ENCODE measurements at regions not wholly inside any gene's neighbourhood (a gene's known extent, or its start where the extent isn't known, plus 50 kb on each side); places are given as distances from the start of the nearest gene placed in this dataset.
"Not testable (repeated sequence)": the region's sequence is repeated elsewhere in the genome, so short reads cannot be mapped to it uniquely, and the experiment has no call there.

DNA sequence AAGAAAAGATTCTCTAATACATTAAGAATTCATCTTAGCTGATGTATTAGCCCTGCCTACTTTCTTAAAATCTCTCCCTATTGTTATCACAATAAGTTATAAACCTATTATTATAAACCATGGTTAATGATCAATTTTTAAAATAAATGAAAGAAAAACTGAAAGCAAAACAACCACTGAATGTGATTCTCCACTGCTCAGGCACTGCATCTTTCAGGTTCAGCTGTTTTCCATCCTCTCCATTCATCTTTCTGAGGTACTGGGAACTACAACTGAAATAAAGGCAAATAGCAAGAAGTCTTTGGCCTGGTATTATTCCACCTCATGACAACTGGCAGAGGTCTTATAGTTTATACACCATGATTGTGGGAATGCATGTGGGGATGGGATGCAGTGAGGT, 798.9 kb upstream of the AADAT start:
- no peaks in the 10 kb centered on the region for H3K4me1 ChIP-seq (ENCODE audit: control insufficient read depth in 2 of 2, insufficient read depth in 2 of 2, low read length in 2 of 2)
- H3K36me3 ChIP-seq (ENCODE audit: control insufficient read depth in 2 of 2, insufficient read depth in 2 of 2, low read length in 2 of 2), result no peaks in the 10 kb centered on the region
- no peaks in the 10 kb centered on the region for H3K9me3 ChIP-seq (ENCODE audit: control insufficient read depth in 2 of 2, low read length in 2 of 2)
- H3K27ac ChIP-seq (ENCODE audit: low read depth in 2 of 2, low read length in 2 of 2), result no peak overlapping the region
- H3K9ac ChIP-seq (ENCODE audit: low read depth in 1 of 2, low read length in 2 of 2), result no peak overlapping the region
- no peaks in the 10 kb centered on the region for H3K27me3 ChIP-seq (ENCODE audit: control insufficient read depth in 2 of 2, insufficient read depth in 2 of 2, low read length in 2 of 2)
- H3K4me3 ChIP-seq (ENCODE audit: low read length in 2 of 2), result no peak overlapping the region

- H3K27me3 ChIP-seq (ENCODE audit: control insufficient read depth in 2 of 2, insufficient read depth in 2 of 2, low read length in 2 of 2), result no peaks in the 10 kb centered on the region
These were observed 797.6 kb upstream of the AADAT start for GRCh38 chr4:170887396-170887795.

GRCh38 chr4:170884969-170885570, 795.3 kb upstream of the AADAT start:
- H3K36me3 ChIP-seq (ENCODE audit: control insufficient read depth in 2 of 2, insufficient read depth in 2 of 2, low read length in 2 of 2), result no peaks in the 10 kb centered on the region
- H3K9ac ChIP-seq (ENCODE audit: low read depth in 1 of 2, low read length in 2 of 2), result no peak overlapping the region
- H3K4me3 ChIP-seq (ENCODE audit: low read length in 2 of 2), result no peak overlapping the region
- no peaks in the 10 kb centered on the region for H3K4me1 ChIP-seq (ENCODE audit: control insufficient read depth in 2 of 2, insufficient read depth in 2 of 2, low read length in 2 of 2)
- H3K9me3 ChIP-seq (ENCODE audit: control insufficient read depth in 2 of 2, low read length in 2 of 2), result no peaks in the 10 kb centered on the region
- no peaks in the 10 kb centered on the region for H3K27me3 ChIP-seq (ENCODE audit: control insufficient read depth in 2 of 2, insufficient read depth in 2 of 2, low read length in 2 of 2)
- H3K27ac ChIP-seq (ENCODE audit: low read depth in 2 of 2, low read length in 2 of 2), result no peak overlapping the region

More at GRCh38 chr4:170887396-170887795, 797.6 kb upstream of the AADAT start:
- Histone ChIP-seq H3K36me3 (ENCODE audit: control insufficient read depth in 2 of 2, insufficient read depth in 2 of 2, low read length in 2 of 2) (no peaks in the 10 kb centered on the region), H3K27ac (ENCODE audit: low read depth in 2 of 2, low read length in 2 of 2) (no peak overlapping the region), H3K9me3 (ENCODE audit: control insufficient read depth in 2 of 2, low read length in 2 of 2) (no peaks in the 10 kb centered on the region), H3K4me1 (ENCODE audit: control insufficient read depth in 2 of 2, insufficient read depth in 2 of 2, low read length in 2 of 2) (no peaks in the 10 kb centered on the region), H3K4me3 (ENCODE audit: low read length in 2 of 2) (no peak overlapping the region), H3K9ac (ENCODE audit: low read depth in 1 of 2, low read length in 2 of 2) (no peak overlapping the region)

- H3K36me3 ChIP-seq (ENCODE audit: control insufficient read depth in 2 of 2, insufficient read depth in 2 of 2, low read length in 2 of 2); H3K4me3 ChIP-seq (ENCODE audit: low read length in 2 of 2); H3K9ac ChIP-seq (ENCODE audit: low read depth in 1 of 2, low read length in 2 of 2); H3K27me3 ChIP-seq (ENCODE audit: control insufficient read depth in 2 of 2, insufficient read depth in 2 of 2, low read length in 2 of 2); H3K27ac ChIP-seq (ENCODE audit: low read depth in 2 of 2, low read length in 2 of 2); H3K9me3 ChIP-seq (ENCODE audit: control insufficient read depth in 2 of 2, low read length in 2 of 2); H3K4me1 ChIP-seq (ENCODE audit: control insufficient read depth in 2 of 2, insufficient read depth in 2 of 2, low read length in 2 of 2): not testable (repeated sequence)
These were observed 791.9 kb upstream of the AADAT start for GRCh38 chr4:170881646-170882045.

- no peak overlapping the region for H3K9ac ChIP-seq (ENCODE audit: low read depth in 1 of 2, low read length in 2 of 2)
- no peak overlapping the region for H3K4me3 ChIP-seq (ENCODE audit: low read length in 2 of 2)
- H3K27ac ChIP-seq (ENCODE audit: low read depth in 2 of 2, low read length in 2 of 2), result no peak overlapping the region
- no peaks in the 10 kb centered on the region for H3K9me3 ChIP-seq (ENCODE audit: control insufficient read depth in 2 of 2, low read length in 2 of 2)
- H3K4me1 ChIP-seq (ENCODE audit: control insufficient read depth in 2 of 2, insufficient read depth in 2 of 2, low read length in 2 of 2), result no peaks in the 10 kb centered on the region
- H3K36me3 ChIP-seq (ENCODE audit: control insufficient read depth in 2 of 2, insufficient read depth in 2 of 2, low read length in 2 of 2), result no peaks in the 10 kb centered on the region
- H3K27me3 ChIP-seq (ENCODE audit: control insufficient read depth in 2 of 2, insufficient read depth in 2 of 2, low read length in 2 of 2), result no peaks in the 10 kb centered on the region
These were observed 786.1 kb upstream of the AADAT start for GRCh38 chr4:170875868-170876267.

- Histone ChIP-seq H3K27me3 (ENCODE audit: control insufficient read depth in 2 of 2, insufficient read depth in 2 of 2, low read length in 2 of 2) (no peaks in the 10 kb centered on the region), H3K4me1 (ENCODE audit: control insufficient read depth in 2 of 2, insufficient read depth in 2 of 2, low read length in 2 of 2) (no peaks in the 10 kb centered on the region), H3K4me3 (ENCODE audit: low read length in 2 of 2) (no peak overlapping the region), H3K27ac (ENCODE audit: low read depth in 2 of 2, low read length in 2 of 2) (no peak overlapping the region), H3K36me3 (ENCODE audit: control insufficient read depth in 2 of 2, insufficient read depth in 2 of 2, low read length in 2 of 2) (no peaks in the 10 kb centered on the region), H3K9me3 (ENCODE audit: control insufficient read depth in 2 of 2, low read length in 2 of 2) (no peaks in the 10 kb centered on the region), H3K9ac (ENCODE audit: low read depth in 1 of 2, low read length in 2 of 2) (no peak overlapping the region)
These were observed 783.0 kb upstream of the AADAT start for GRCh38 chr4:170872794-170873193.

DNA sequence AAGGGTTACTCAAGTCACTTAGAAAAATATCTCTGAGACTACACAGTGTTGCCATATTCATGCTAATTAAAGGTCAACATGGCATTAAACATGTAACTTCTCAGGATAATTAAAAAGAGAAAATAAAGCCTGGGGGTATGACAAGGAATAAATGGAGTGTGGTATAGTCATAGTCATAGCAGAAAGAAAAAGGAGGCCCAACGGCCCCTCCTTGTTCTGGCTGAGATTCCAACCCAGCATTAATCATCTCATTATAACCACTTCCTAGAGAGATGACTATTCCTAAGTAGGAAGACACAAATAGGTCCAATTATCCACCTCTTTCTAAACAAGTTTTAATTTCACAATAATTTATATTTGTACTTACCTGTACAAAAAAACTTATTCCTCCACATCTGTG, 778.4 kb upstream of the AADAT start:
- H3K36me3 ChIP-seq (ENCODE audit: control insufficient read depth in 2 of 2, insufficient read depth in 2 of 2, low read length in 2 of 2), result no peaks in the 10 kb centered on the region
- no peak overlapping the region for H3K4me3 ChIP-seq (ENCODE audit: low read length in 2 of 2)
- H3K9me3 ChIP-seq (ENCODE audit: control insufficient read depth in 2 of 2, low read length in 2 of 2), result no peaks in the 10 kb centered on the region
- H3K4me1 ChIP-seq (ENCODE audit: control insufficient read depth in 2 of 2, insufficient read depth in 2 of 2, low read length in 2 of 2), result no peaks in the 10 kb centered on the region
- H3K27me3 ChIP-seq (ENCODE audit: control insufficient read depth in 2 of 2, insufficient read depth in 2 of 2, low read length in 2 of 2), result no peaks in the 10 kb centered on the region
- H3K9ac ChIP-seq (ENCODE audit: low read depth in 1 of 2, low read length in 2 of 2), result no peak overlapping the region
- no peak overlapping the region for H3K27ac ChIP-seq (ENCODE audit: low read depth in 2 of 2, low read length in 2 of 2)

DNA sequence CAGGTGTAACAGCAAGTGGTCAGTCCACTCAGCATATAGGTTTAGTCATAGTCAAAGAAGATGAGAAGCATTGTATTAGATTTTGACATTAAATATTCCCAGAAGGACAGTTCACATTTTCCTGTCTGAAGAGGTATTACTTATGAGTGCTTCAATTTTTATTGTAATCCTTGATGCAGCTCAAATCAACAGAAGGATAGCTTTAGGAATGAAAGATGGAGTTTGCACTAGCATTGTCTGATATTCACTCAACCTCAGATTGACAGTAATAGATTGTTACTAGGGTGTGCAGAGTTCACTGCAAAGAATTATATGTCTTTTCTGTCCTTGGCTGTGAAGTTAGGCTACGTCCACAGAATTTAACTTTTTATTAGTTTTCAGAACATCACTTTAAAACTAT, 764.3 kb upstream of the AADAT start:
- Histone ChIP-seq H3K36me3 (ENCODE audit: control insufficient read depth in 2 of 2, insufficient read depth in 2 of 2, low read length in 2 of 2) (no peaks in the 10 kb centered on the region), H3K4me1 (ENCODE audit: control insufficient read depth in 2 of 2, insufficient read depth in 2 of 2, low read length in 2 of 2) (no peaks in the 10 kb centered on the region), H3K4me3 (ENCODE audit: low read length in 2 of 2) (no peak overlapping the region), H3K9ac (ENCODE audit: low read depth in 1 of 2, low read length in 2 of 2) (no peak overlapping the region), H3K27ac (ENCODE audit: low read depth in 2 of 2, low read length in 2 of 2) (no peak overlapping the region), H3K27me3 (ENCODE audit: control insufficient read depth in 2 of 2, insufficient read depth in 2 of 2, low read length in 2 of 2) (no peaks in the 10 kb centered on the region), H3K9me3 (ENCODE audit: control insufficient read depth in 2 of 2, low read length in 2 of 2) (no peaks in the 10 kb centered on the region)

- H3K27ac ChIP-seq (ENCODE audit: low read depth in 2 of 2, low read length in 2 of 2), result no peak overlapping the region
- H3K4me1 ChIP-seq (ENCODE audit: control insufficient read depth in 2 of 2, insufficient read depth in 2 of 2, low read length in 2 of 2), result no peaks in the 10 kb centered on the region
- no peaks in the 10 kb centered on the region for H3K9me3 ChIP-seq (ENCODE audit: control insufficient read depth in 2 of 2, low read length in 2 of 2)
- no peak overlapping the region for H3K9ac ChIP-seq (ENCODE audit: low read depth in 1 of 2, low read length in 2 of 2)
- H3K27me3 ChIP-seq (ENCODE audit: control insufficient read depth in 2 of 2, insufficient read depth in 2 of 2, low read length in 2 of 2), result no peaks in the 10 kb centered on the region
- no peak overlapping the region for H3K4me3 ChIP-seq (ENCODE audit: low read length in 2 of 2)
- no peaks in the 10 kb centered on the region for H3K36me3 ChIP-seq (ENCODE audit: control insufficient read depth in 2 of 2, insufficient read depth in 2 of 2, low read length in 2 of 2)
These were observed 763.8 kb upstream of the AADAT start for GRCh38 chr4:170853422-170854021.

- H3K27me3 ChIP-seq (ENCODE audit: control insufficient read depth in 2 of 2, insufficient read depth in 2 of 2, low read length in 2 of 2), result no peaks in the 10 kb centered on the region
- no peak overlapping the region for H3K4me3 ChIP-seq (ENCODE audit: low read length in 2 of 2)
- no peak overlapping the region for H3K27ac ChIP-seq (ENCODE audit: low read depth in 2 of 2, low read length in 2 of 2)
- no peaks in the 10 kb centered on the region for H3K4me1 ChIP-seq (ENCODE audit: control insufficient read depth in 2 of 2, insufficient read depth in 2 of 2, low read length in 2 of 2)
- H3K9me3 ChIP-seq (ENCODE audit: control insufficient read depth in 2 of 2, low read length in 2 of 2), result no peaks in the 10 kb centered on the region
- no peaks in the 10 kb centered on the region for H3K36me3 ChIP-seq (ENCODE audit: control insufficient read depth in 2 of 2, insufficient read depth in 2 of 2, low read length in 2 of 2)
- H3K9ac ChIP-seq (ENCODE audit: low read depth in 1 of 2, low read length in 2 of 2), result no peak overlapping the region
These were observed 760.2 kb upstream of the AADAT start for GRCh38 chr4:170849969-170850368.

Data from mucosa of rectum (tissue), 2 donors.